ENCODE measurements at regions not wholly inside any gene's neighbourhood (a gene's known extent, or its start where the extent isn't known, plus 50 kb on each side); places are given as distances from the start of the nearest gene placed in this dataset.

- H3K4me3 Mint-ChIP-seq: no peak overlapping the region
- intact Hi-C loops (cut with DNase I, micrococcal nuclease): no loop called here
- ChIA-PET POLR2A (no interaction called here), CTCF (no interaction called here)
- no peak overlapping the region for H3K4me3 ChIP-seq (ENCODE audit: low read length)
- H3K27ac ChIP-seq (ENCODE audit: low read depth in 1 of 2, low read length in 2 of 2): no peak overlapping the region
- ATAC-seq (ENCODE audit: poor library complexity) (no peak), DNase-seq (no peak)
- H3K9me3 ChIP-seq (ENCODE audit: control insufficient read depth in 1 of 2, insufficient read depth in 1 of 2, low read length in 2 of 2): peaks cover 0 to 6% of the 10 kb centered on the region in 2 experiments
- H3K4me1 Mint-ChIP-seq (ENCODE audit: low read depth): no peaks in the 10 kb centered on the region
- H3K9me3 Mint-ChIP-seq: peaks cover 8% of the 10 kb centered on the region
- no peaks in the 10 kb centered on the region for H3K4me1 ChIP-seq (ENCODE audit: insufficient read depth, low read length)
- no peaks in the 10 kb centered on the region for H3K27me3 ChIP-seq (ENCODE audit: control insufficient read depth in 1 of 2, insufficient read depth in 2 of 2, low read length in 2 of 2)
- H3K27me3 Mint-ChIP-seq: no peaks in the 10 kb centered on the region
- no peaks in the 10 kb centered on the region for H3K36me3 Mint-ChIP-seq (ENCODE audit: low read depth)
- H3K27ac Mint-ChIP-seq: no peak overlapping the region
- TF ChIP-seq CTCF (IDR thresholded peaks at IDR 0.05): no peak
- H3K36me3 ChIP-seq (ENCODE audit: insufficient read depth, low read length): no peaks in the 10 kb centered on the region
These were observed 1488.5 kb upstream of the FLRT2 start for GRCh38 chr14:84041421-84041820.

- TF ChIP-seq CTCF (IDR thresholded peaks at IDR 0.05): no peak
- no peaks in the 10 kb centered on the region for H3K27me3 Mint-ChIP-seq
- CTCF ChIA-PET: no interaction called here
- no peak for DNase-seq
- H3K9me3 Mint-ChIP-seq: peaks cover 8% of the 10 kb centered on the region
- no peak overlapping the region for H3K27ac Mint-ChIP-seq
- intact Hi-C loops (cut with DNase I, micrococcal nuclease): no loop called here
- no peaks in the 10 kb centered on the region for H3K27me3 ChIP-seq (ENCODE audit: control insufficient read depth in 1 of 2, insufficient read depth in 2 of 2, low read length in 2 of 2)
- no peak for ATAC-seq (ENCODE audit: poor library complexity)
- no peaks in the 10 kb centered on the region for H3K36me3 ChIP-seq (ENCODE audit: insufficient read depth, low read length)
- H3K27ac ChIP-seq (ENCODE audit: low read depth in 1 of 2, low read length in 2 of 2): no peak overlapping the region
- H3K4me3 Mint-ChIP-seq: no peak overlapping the region
- H3K4me1 ChIP-seq (ENCODE audit: insufficient read depth, low read length): no peaks in the 10 kb centered on the region
- H3K4me1 Mint-ChIP-seq (ENCODE audit: low read depth): no peaks in the 10 kb centered on the region
- no peak overlapping the region for H3K4me3 ChIP-seq (ENCODE audit: low read length)
- POLR2A ChIA-PET: no interaction called here
- H3K9me3 ChIP-seq (ENCODE audit: control insufficient read depth in 1 of 2, insufficient read depth in 1 of 2, low read length in 2 of 2): peaks cover 0 to 10% of the 10 kb centered on the region in 2 experiments
- no peaks in the 10 kb centered on the region for H3K36me3 Mint-ChIP-seq (ENCODE audit: low read depth)
These were observed 1487.0 kb upstream of the FLRT2 start for GRCh38 chr14:84042992-84043391.

- TF ChIP-seq CTCF (IDR thresholded peaks at IDR 0.05): no peak
- Histone ChIP-seq H3K36me3 (ENCODE audit: insufficient read depth, low read length) (no peaks in the 10 kb centered on the region), H3K4me1 (ENCODE audit: insufficient read depth, low read length) (no peaks in the 10 kb centered on the region), H3K27me3 (ENCODE audit: control insufficient read depth in 1 of 2, insufficient read depth in 2 of 2, low read length in 2 of 2) (no peaks in the 10 kb centered on the region), H3K9me3 (ENCODE audit: control insufficient read depth in 1 of 2, insufficient read depth in 1 of 2, low read length in 2 of 2) (peaks cover 0 to 3% of the 10 kb centered on the region in 2 experiments), H3K4me3 (ENCODE audit: low read length) (no peak overlapping the region), H3K27ac (ENCODE audit: low read depth in 1 of 2, low read length in 2 of 2) (no peak overlapping the region)
- DNase-seq: no peak
- Mint-ChIP-seq H3K9me3 (peaks cover 15% of the 10 kb centered on the region), H3K36me3 (ENCODE audit: low read depth) (no peaks in the 10 kb centered on the region), H3K4me3 (no peak overlapping the region), H3K27ac (no peak overlapping the region), H3K27me3 (no peaks in the 10 kb centered on the region), H3K4me1 (ENCODE audit: low read depth) (no peaks in the 10 kb centered on the region)
- ChIA-PET POLR2A (no interaction called here), CTCF (no interaction called here)
- intact Hi-C loops (cut with DNase I, micrococcal nuclease): no loop called here
- ATAC-seq (ENCODE audit: poor library complexity): no peak
These were observed 1465.4 kb upstream of the FLRT2 start for GRCh38 chr14:84064316-84065125.

All from CD4-positive, alpha-beta T cell (primary cell).